ENCODE measurements at regions not wholly inside any gene's neighbourhood (a gene's known extent, or its start where the extent isn't known, plus 50 kb on each side); places are given as distances from the start of the nearest gene placed in this dataset.
"Not testable (repeated sequence)": the region's sequence is repeated elsewhere in the genome, so short reads cannot be mapped to it uniquely, and the experiment has no call there.

- H3K27ac ChIP-seq (ENCODE audit: low read depth, low read length): no peak overlapping the region
- intact Hi-C loops (cut with micrococcal nuclease): loop anchor here in 1 of 2 donors (10.0 kb wide), 1 partner anchor 58 kb away; no protein-coding TSS in a partner anchor
- no peak overlapping the region for H3K4me3 ChIP-seq (ENCODE audit: low read length)
- peaks cover 0 to 1% (median 0%) of the 10 kb centered on the region in 7 donors for H3K4me1 Mint-ChIP-seq
- CTCF ChIA-PET: no interaction called here
- no peaks in the 10 kb centered on the region for H3K36me3 Mint-ChIP-seq
- POLR2A ChIA-PET: no interaction called here
- no peak for DNase-seq
- no peaks in the 10 kb centered on the region for H3K27me3 ChIP-seq (ENCODE audit: control insufficient read depth in 2 of 2, insufficient read depth in 2 of 2, low read length in 2 of 2)
- H3K9me3 ChIP-seq (ENCODE audit: control insufficient read depth in 2 of 3, low read length in 3 of 3): no peaks in the 10 kb centered on the region
- no peaks in the 10 kb centered on the region for H3K27me3 Mint-ChIP-seq
- H3K36me3 ChIP-seq (ENCODE audit: control insufficient read depth in 2 of 3, insufficient read depth in 3 of 3, low read length in 3 of 3): no peaks in the 10 kb centered on the region
- no peaks in the 10 kb centered on the region for H3K4me1 ChIP-seq (ENCODE audit: control insufficient read depth in 2 of 2, insufficient read depth in 2 of 2, low read length in 2 of 2)
- H3K9me3 Mint-ChIP-seq: peaks cover 0 to 5% (median 0%) of the 10 kb centered on the region in 11 donors
- no peak overlapping the region for H3K27ac Mint-ChIP-seq
- no peak for ATAC-seq
- no peak overlapping the region for H3K4me3 Mint-ChIP-seq
These were observed 298.5 kb upstream of the KDM5D start for GRCh38 chrY:20042993-20043392.

- DNase-seq (no peak), ATAC-seq (no peak)
- H3K36me3 ChIP-seq (ENCODE audit: control insufficient read depth in 2 of 3, insufficient read depth in 3 of 3, low read length in 3 of 3): no peaks in the 10 kb centered on the region
- Mint-ChIP-seq H3K27ac (no peak overlapping the region), H3K27me3 (peaks cover 0 to 10% (median 0%) of the 10 kb centered on the region in 5 donors), H3K36me3 (no peaks in the 10 kb centered on the region), H3K9me3 (peaks cover 0 to 18% (median 0%) of the 10 kb centered on the region in 11 donors), H3K4me3 (no peak overlapping the region), H3K4me1 (no peaks in the 10 kb centered on the region)
- no peaks in the 10 kb centered on the region for H3K4me1 ChIP-seq (ENCODE audit: control insufficient read depth in 2 of 2, insufficient read depth in 2 of 2, low read length in 2 of 2)
- ChIA-PET POLR2A (no interaction called here), CTCF (no interaction called here)
- H3K9me3 ChIP-seq (ENCODE audit: control insufficient read depth in 2 of 3, low read length in 3 of 3): no peaks in the 10 kb centered on the region
- H3K27ac ChIP-seq (ENCODE audit: low read depth, low read length): no peak overlapping the region
- intact Hi-C loops (cut with micrococcal nuclease): loop anchor here in 1 of 2 donors (10.0 kb wide), 1 partner anchor 61 kb away; no protein-coding TSS in a partner anchor
- no peak overlapping the region for H3K4me3 ChIP-seq (ENCODE audit: low read length)
- no peaks in the 10 kb centered on the region for H3K27me3 ChIP-seq (ENCODE audit: control insufficient read depth in 2 of 2, insufficient read depth in 2 of 2, low read length in 2 of 2)
These were observed 281.1 kb upstream of the KDM5D start for GRCh38 chrY:20025676-20026075.

- POLR2A ChIA-PET; H3K27me3 ChIP-seq (ENCODE audit: control insufficient read depth in 2 of 2, insufficient read depth in 2 of 2, low read length in 2 of 2); H3K36me3 Mint-ChIP-seq; H3K36me3 ChIP-seq (ENCODE audit: control insufficient read depth in 2 of 3, insufficient read depth in 3 of 3, low read length in 3 of 3); CTCF ChIA-PET; H3K9me3 Mint-ChIP-seq; ATAC-seq; H3K4me1 Mint-ChIP-seq; H3K4me3 Mint-ChIP-seq; H3K4me3 ChIP-seq (ENCODE audit: low read length); intact Hi-C loops (cut with micrococcal nuclease); H3K9me3 ChIP-seq (ENCODE audit: control insufficient read depth in 2 of 3, low read length in 3 of 3); H3K27ac ChIP-seq (ENCODE audit: low read depth, low read length); H3K4me1 ChIP-seq (ENCODE audit: control insufficient read depth in 2 of 2, insufficient read depth in 2 of 2, low read length in 2 of 2): not testable (repeated sequence)
- peak overlapping the region in 2 of 9 donors; percentile 25 to 77 for H3K27ac Mint-ChIP-seq
- peaks cover 0 to 10% (median 0%) of the 10 kb centered on the region in 5 donors for H3K27me3 Mint-ChIP-seq
- DNase-seq: peak in 1 of 9 donors; percentile 8
These were observed 248.9 kb upstream of the KDM5D start for GRCh38 chrY:19993410-19993809.

GRCh38 chrY:19973012-19973411 lies 228.5 kb upstream of the KDM5D start:
- peaks cover 0 to 4% (median 0%) of the 10 kb centered on the region in 5 donors for H3K27me3 Mint-ChIP-seq
- no peak for ATAC-seq
- no peaks in the 10 kb centered on the region for H3K9me3 ChIP-seq (ENCODE audit: control insufficient read depth in 2 of 3, low read length in 3 of 3)
- intact Hi-C loops (cut with micrococcal nuclease): no loop called here
- no peak for DNase-seq
- H3K27me3 ChIP-seq (ENCODE audit: control insufficient read depth in 2 of 2, insufficient read depth in 2 of 2, low read length in 2 of 2): no peaks in the 10 kb centered on the region
- H3K9me3 Mint-ChIP-seq: no peaks in the 10 kb centered on the region
- H3K4me1 Mint-ChIP-seq: peaks cover 0 to 7% (median 0%) of the 10 kb centered on the region in 7 donors
- H3K4me3 Mint-ChIP-seq: no peak overlapping the region
- H3K4me1 ChIP-seq (ENCODE audit: control insufficient read depth in 2 of 2, insufficient read depth in 2 of 2, low read length in 2 of 2): no peaks in the 10 kb centered on the region
- H3K4me3 ChIP-seq (ENCODE audit: low read length): no peak overlapping the region
- ChIA-PET CTCF (no interaction called here), POLR2A (no interaction called here)
- H3K27ac Mint-ChIP-seq: no peak overlapping the region
- no peak overlapping the region for H3K27ac ChIP-seq (ENCODE audit: low read depth, low read length)
- no peaks in the 10 kb centered on the region for H3K36me3 Mint-ChIP-seq
- no peaks in the 10 kb centered on the region for H3K36me3 ChIP-seq (ENCODE audit: control insufficient read depth in 2 of 3, insufficient read depth in 3 of 3, low read length in 3 of 3)

- no peaks in the 10 kb centered on the region for H3K36me3 Mint-ChIP-seq
- Histone ChIP-seq H3K9me3 (ENCODE audit: control insufficient read depth in 2 of 3, low read length in 3 of 3) (no peaks in the 10 kb centered on the region), H3K27me3 (ENCODE audit: control insufficient read depth in 2 of 2, insufficient read depth in 2 of 2, low read length in 2 of 2) (no peaks in the 10 kb centered on the region), H3K27ac (ENCODE audit: low read depth, low read length) (no peak overlapping the region), H3K4me1 (ENCODE audit: control insufficient read depth in 2 of 2, insufficient read depth in 2 of 2, low read length in 2 of 2) (no peaks in the 10 kb centered on the region), H3K4me3 (ENCODE audit: low read length) (no peak overlapping the region), H3K36me3 (ENCODE audit: control insufficient read depth in 2 of 3, insufficient read depth in 3 of 3, low read length in 3 of 3) (no peaks in the 10 kb centered on the region)
- peaks cover 0 to 3% (median 0%) of the 10 kb centered on the region in 11 donors for H3K9me3 Mint-ChIP-seq
- peaks cover 0 to 2% (median 0%) of the 10 kb centered on the region in 7 donors for H3K4me1 Mint-ChIP-seq
- ATAC-seq: no peak
- peaks cover 0 to 6% (median 5%) of the 10 kb centered on the region in 5 donors for H3K27me3 Mint-ChIP-seq
- intact Hi-C loops (cut with micrococcal nuclease): loop anchor here in 1 of 2 donors (10.0 kb wide), 1 partner anchor 57 kb away; no protein-coding TSS in a partner anchor
- ChIA-PET POLR2A (no interaction called here), CTCF (no interaction called here)
- H3K27ac Mint-ChIP-seq: no peak overlapping the region
- no peak for DNase-seq
- H3K4me3 Mint-ChIP-seq: no peak overlapping the region
These were observed 203.2 kb upstream of the KDM5D start for GRCh38 chrY:19947702-19948101.

- ChIA-PET CTCF (no interaction called here), POLR2A (no interaction called here)
- H3K27me3 Mint-ChIP-seq: peaks cover 0 to 16% (median 5%) of the 10 kb centered on the region in 5 donors
- DNase-seq (no peak), ATAC-seq (no peak)
- Histone ChIP-seq H3K27me3 (ENCODE audit: control insufficient read depth in 2 of 2, insufficient read depth in 2 of 2, low read length in 2 of 2) (no peaks in the 10 kb centered on the region), H3K36me3 (ENCODE audit: control insufficient read depth in 2 of 3, insufficient read depth in 3 of 3, low read length in 3 of 3) (no peaks in the 10 kb centered on the region), H3K4me1 (ENCODE audit: control insufficient read depth in 2 of 2, insufficient read depth in 2 of 2, low read length in 2 of 2) (no peaks in the 10 kb centered on the region), H3K4me3 (ENCODE audit: low read length) (no peak overlapping the region), H3K27ac (ENCODE audit: low read depth, low read length) (no peak overlapping the region), H3K9me3 (ENCODE audit: control insufficient read depth in 2 of 3, low read length in 3 of 3) (no peaks in the 10 kb centered on the region)
- H3K4me3 Mint-ChIP-seq: no peak overlapping the region
- H3K36me3 Mint-ChIP-seq: no peaks in the 10 kb centered on the region
- H3K27ac Mint-ChIP-seq: no peak overlapping the region
- intact Hi-C loops (cut with micrococcal nuclease): no loop called here
- no peaks in the 10 kb centered on the region for H3K4me1 Mint-ChIP-seq
- peaks cover 0 to 15% (median 0%) of the 10 kb centered on the region in 11 donors for H3K9me3 Mint-ChIP-seq
These were observed 154.5 kb upstream of the KDM5D start for GRCh38 chrY:19899011-19899410.

- no peak overlapping the region for H3K4me3 Mint-ChIP-seq
- H3K9me3 Mint-ChIP-seq: no peaks in the 10 kb centered on the region
- H3K4me1 ChIP-seq (ENCODE audit: control insufficient read depth in 2 of 2, insufficient read depth in 2 of 2, low read length in 2 of 2): no peaks in the 10 kb centered on the region
- no peaks in the 10 kb centered on the region for H3K9me3 ChIP-seq (ENCODE audit: control insufficient read depth in 2 of 3, low read length in 3 of 3)
- no peak overlapping the region for H3K4me3 ChIP-seq (ENCODE audit: low read length)
- ATAC-seq (no peak), DNase-seq (no peak)
- ChIA-PET POLR2A (no interaction called here), CTCF (no interaction called here)
- no peak overlapping the region for H3K27ac ChIP-seq (ENCODE audit: low read depth, low read length)
- peaks cover 0 to 32% (median 13%) of the 10 kb centered on the region in 5 donors for H3K27me3 Mint-ChIP-seq
- H3K27me3 ChIP-seq (ENCODE audit: control insufficient read depth in 2 of 2, insufficient read depth in 2 of 2, low read length in 2 of 2): no peaks in the 10 kb centered on the region
- H3K4me1 Mint-ChIP-seq: no peaks in the 10 kb centered on the region
- intact Hi-C loops (cut with micrococcal nuclease): no loop called here
- no peaks in the 10 kb centered on the region for H3K36me3 Mint-ChIP-seq
- H3K27ac Mint-ChIP-seq: no peak overlapping the region
- H3K36me3 ChIP-seq (ENCODE audit: control insufficient read depth in 2 of 3, insufficient read depth in 3 of 3, low read length in 3 of 3): no peaks in the 10 kb centered on the region
These were observed 147.8 kb upstream of the KDM5D start for GRCh38 chrY:19892076-19892964.
